IMR-90 (cell line): ENCODE measurements at regions not wholly inside any gene's neighbourhood (a gene's known extent, or its start where the extent isn't known, plus 50 kb on each side); places are given as distances from the start of the nearest gene placed in this dataset.

Experiments
- ATAC-seq: fragments of 200-7000 bp; cut with Tn5 transposase; 2 replicates; pipeline ENCODE4 v1.9.1; 2020; ENCODE audit warnings: low read depth, mild to moderate bottlenecking, moderate library complexity
- BruUV-seq: library from RNA; stranded (reverse); fragments of 400-500 nt; replicated peaks from 2 replicates; lab custom pipeline; 2021; lab: Mats Ljungman, UMichigan
- CTCF ChIA-PET: fragments of 300-600 bp; formaldehyde crosslinking; extraction: SDS; loops from one replicate; lab custom pipeline; 2021; ENCODE audit warnings: antibody characterized with exemption; lab: Yijun Ruan, JAX
- POLR2A ChIA-PET: fragments of 300-600 bp; sonication (Branson Sonifier 250); formaldehyde crosslinking; loops from one replicate; lab custom pipeline; 2022; ENCODE audit warnings: antibody characterized with exemption; ENCODE audit not compliant: unreplicated experiment; lab: Charles Lee
- DNase-seq: peaks from one replicate; pipeline ENCODE4 v3.0.0; 2013
- H2AFZ ChIP-seq: replicated peaks from 2 replicates; pipeline ENCODE3; 2013; ENCODE audit warnings: low read length, mild to moderate bottlenecking; ENCODE audit not compliant: poor library complexity
- H2AK5ac ChIP-seq: 2 replicates; pipeline ENCODE4 v1.6.1; 2013; ENCODE audit warnings: low read depth, low read length, inconsistent platforms
- H2AK9ac ChIP-seq: replicated peaks from 2 replicates; pipeline ENCODE3; 2013; ENCODE audit warnings: mild to moderate bottlenecking, low read depth, low read length, moderate library complexity; ENCODE audit not compliant: poor library complexity
- H2BK120ac ChIP-seq: 2 replicates; pipeline ENCODE4 v1.6.1; 2013; ENCODE audit warnings: low read depth, low read length, inconsistent platforms
- H2BK15ac ChIP-seq: 3 replicates; pipeline ENCODE4 v1.6.1; 2013; ENCODE audit warnings: low read depth, low read length, inconsistent platforms
- H2BK20ac ChIP-seq: 2 replicates; pipeline ENCODE4 v1.6.1; 2013; ENCODE audit warnings: low read depth, mild to moderate bottlenecking, inconsistent platforms, low read length, moderate library complexity
- H2BK5ac ChIP-seq: 2 replicates; pipeline ENCODE4 v1.6.1; 2013; ENCODE audit warnings: mild to moderate bottlenecking, low read depth, low read length, inconsistent platforms; ENCODE audit not compliant: poor library complexity, severe bottlenecking
- H3K14ac ChIP-seq: replicated peaks from 2 replicates; pipeline ENCODE4 v1.6.1; 2013; ENCODE audit warnings: low read depth, low read length, inconsistent platforms
- H3K18ac ChIP-seq: 2 replicates; pipeline ENCODE4 v1.6.1; 2013; ENCODE audit warnings: low read depth, low read length, control low read depth
- H3K23ac ChIP-seq: 2 replicates; pipeline ENCODE4 v1.6.1; 2013; ENCODE audit warnings: low read depth, low read length, inconsistent platforms
- H3K27ac ChIP-seq: 2 replicates; pipeline ENCODE4 v1.5.1; 2013; ENCODE audit warnings: mild to moderate bottlenecking, control low read depth, low read length; ENCODE audit not compliant: insufficient read depth
- H3K27me3 ChIP-seq: 2 replicates; pipeline ENCODE4 v1.6.1; 2013; ENCODE audit warnings: low read length; ENCODE audit not compliant: control insufficient read depth, insufficient read depth
- H3K36me3 ChIP-seq: 2 replicates; pipeline ENCODE4 v1.6.1; 2013; ENCODE audit warnings: low read length, mixed read lengths; ENCODE audit not compliant: control insufficient read depth, insufficient read depth
- H3K4ac ChIP-seq: 2 replicates; pipeline ENCODE4 v1.6.1; 2013; ENCODE audit warnings: low read depth, low read length, inconsistent platforms
- H3K4me1 ChIP-seq: 2 replicates; pipeline ENCODE4 v1.6.1; 2013; ENCODE audit warnings: low read length, mixed read lengths; ENCODE audit not compliant: control insufficient read depth, insufficient read depth
- H3K4me2 ChIP-seq: 2 replicates; pipeline ENCODE4 v1.6.1; 2013; ENCODE audit warnings: low read depth, mild to moderate bottlenecking, control low read depth, low read length, moderate library complexity
- H3K4me3 ChIP-seq: 2 replicates; pipeline ENCODE4 v1.5.1; 2013; ENCODE audit warnings: low read depth, mild to moderate bottlenecking, control low read depth, low read length, moderate library complexity; ENCODE audit not compliant: insufficient read depth
- H3K56ac ChIP-seq: 2 replicates; pipeline ENCODE4 v1.6.1; 2013; ENCODE audit warnings: low read length, inconsistent platforms; ENCODE audit not compliant: insufficient read depth; ENCODE audit errors: extremely low read depth
- H3K79me1 ChIP-seq, 2 experiments: 2 replicates each; pipeline ENCODE4 v1.6.1; 2013; ENCODE audit warnings: low read length in 2 of 2, inconsistent platforms in 1 of 2, low read depth in 1 of 2
- H3K9ac ChIP-seq: 2 replicates; pipeline ENCODE4 v1.6.1; 2013; ENCODE audit warnings: low read depth, low read length, control low read depth
- H3K9me1 ChIP-seq: 2 replicates; pipeline ENCODE4 v1.6.1; 2013; ENCODE audit warnings: low read length, inconsistent platforms; ENCODE audit not compliant: insufficient read depth
- H3K9me3 ChIP-seq: 2 replicates; pipeline ENCODE4 v1.6.1; 2013; ENCODE audit warnings: low read length; ENCODE audit not compliant: control insufficient read depth, insufficient read depth
- H4K20me1 ChIP-seq: 2 replicates; pipeline ENCODE4 v1.6.1; 2013; ENCODE audit warnings: low read length, inconsistent platforms; ENCODE audit not compliant: insufficient read depth
- H4K5ac ChIP-seq: 2 replicates; pipeline ENCODE4 v1.6.1; 2013; ENCODE audit warnings: mild to moderate bottlenecking, low read depth, low read length, control low read depth
- H4K8ac ChIP-seq, 2 experiments: 2 replicates each; pipeline ENCODE4 v1.6.1; 2013; ENCODE audit warnings: low read depth in 2 of 2, low read length in 2 of 2, control low read depth in 1 of 2, inconsistent platforms in 1 of 2
- H4K91ac ChIP-seq: 2 replicates; pipeline ENCODE4 v1.6.1; 2013; ENCODE audit warnings: low read depth, low read length, inconsistent platforms; ENCODE audit not compliant: insufficient read depth
- BHLHE40 ChIP-seq: fragments of 150-350 bp; IDR thresholded peaks from 2 replicates; pipeline ENCODE4 v1.6.1; 2016; ENCODE audit warnings: mild to moderate bottlenecking, low read depth, low read length
- CEBPB ChIP-seq: IDR thresholded peaks from 2 replicates; pipeline ENCODE4 v1.6.1; 2012; ENCODE audit warnings: low read depth, low read length, improper control_type of control experiment
- CHD1 ChIP-seq: IDR thresholded peaks from 2 replicates; pipeline ENCODE4 v1.6.1; 2012; ENCODE audit warnings: low read depth, low read length, improper control_type of control experiment
- ELK1 ChIP-seq: fragments of 150-350 bp; IDR thresholded peaks from 2 replicates; pipeline ENCODE4 v1.6.1; 2016; ENCODE audit warnings: low read depth, mild to moderate bottlenecking, low read length, moderate library complexity, borderline replicate concordance
- MAFK ChIP-seq: IDR thresholded peaks from 2 replicates; pipeline ENCODE4 v1.6.1; 2012; ENCODE audit warnings: low read depth, low read length, improper control_type of control experiment
- MAZ ChIP-seq: IDR thresholded peaks from 2 replicates; pipeline ENCODE4 v1.6.1; 2012; ENCODE audit warnings: low read depth, mild to moderate bottlenecking, low read length, improper control_type of control experiment, moderate library complexity, borderline replicate concordance
- MXI1 ChIP-seq: IDR thresholded peaks from 2 replicates; pipeline ENCODE4 v1.6.1; 2012; ENCODE audit warnings: low read depth, mild to moderate bottlenecking, low read length, moderate library complexity, borderline replicate concordance
- NFE2L2 ChIP-seq: fragments of 150-350 bp; IDR thresholded peaks from 2 replicates; pipeline ENCODE4 v1.6.1; 2016; ENCODE audit warnings: low read depth, mild to moderate bottlenecking, low read length
- POLR2A ChIP-seq: IDR thresholded peaks from 2 replicates; pipeline ENCODE4 v1.6.1; 2012; ENCODE audit warnings: mild to moderate bottlenecking, low read depth, low read length
- RAD21 ChIP-seq: IDR thresholded peaks from 2 replicates; pipeline ENCODE4 v1.6.1; 2012; ENCODE audit warnings: low read length, improper control_type of control experiment
- RCOR1 ChIP-seq: IDR thresholded peaks from 2 replicates; pipeline ENCODE4 v1.6.1; 2012; ENCODE audit warnings: mild to moderate bottlenecking, low read length, improper control_type of control experiment; ENCODE audit not compliant: insufficient replicate concordance
- RFX5 ChIP-seq: IDR thresholded peaks from 2 replicates; pipeline ENCODE4 v1.8.0; 2012; ENCODE audit warnings: low read depth, mild to moderate bottlenecking, low read length, moderate library complexity
- SMC3 ChIP-seq: fragments of 150-350 bp; IDR thresholded peaks from 2 replicates; pipeline ENCODE4 v1.6.1; 2016; ENCODE audit warnings: low read depth, mild to moderate bottlenecking, antibody characterized with exemption, low read length, moderate library complexity
- USF2 ChIP-seq: fragments of 150-350 bp; IDR thresholded peaks from 2 replicates; pipeline ENCODE4 v1.6.1; 2017; ENCODE audit warnings: mild to moderate bottlenecking, antibody characterized with exemption, low read length, low read depth
- WGBS, 2 experiments: methylation state at CpG; one replicate each; pipeline versions ENCODE4 v1.1.5 to v1.1.7; 2013; ENCODE audit warnings: missing lambda C conversion rate in 2 of 2; ENCODE audit not compliant: insufficient read length in 1 of 2; ENCODE audit errors: extremely low coverage in 2 of 2; 5-methylcytosine and 5-hydroxymethylcytosine counted together
- dilution Hi-C: fragments of 300-500 bp; cut with HindIII; formaldehyde crosslinking; loops from one replicate; pipeline ENCODE4 v1.14.3; 2018; ENCODE audit warnings: low sequenced_read_pairs; ENCODE audit not compliant: unreplicated experiment
- in situ Hi-C: fragments of 300-500 bp; cut with MboI; formaldehyde crosslinking; loops from 3 replicates; pipeline ENCODE4 v1.14.3; 2019; ENCODE audit warnings: low sequenced_read_pairs, inconsistent platforms, mixed read lengths
- intact Hi-C: fragments of 100-400 bp; cut with micrococcal nuclease; formaldehyde crosslinking; loops from 2 replicates; pipeline ENCODE4 v1.10.0; 2022

GRCh38 chr3:99418709-99419108, 219.7 kb upstream of the COL8A1 start:
- no peaks in the 10 kb centered on the region for H4K20me1 ChIP-seq
- ChIA-PET POLR2A (no interaction called here), CTCF (no interaction called here)
- in situ Hi-C loops: no loop called here
- H2AK9ac ChIP-seq: no peak overlapping the region
- H3K9ac ChIP-seq: no peak overlapping the region
- peaks cover 5% of the 10 kb centered on the region; the same call in 1 of the 2 replicates for H3K4me1 ChIP-seq
- no peak overlapping the region for H3K56ac ChIP-seq
- H2BK5ac ChIP-seq: peak overlapping the region; percentile 39
- no CpG with 5 or more reads among the region's 3 CpGs for WGBS, 2 experiments
- DNase-seq: no peak
- H3K36me3 ChIP-seq: no peaks in the 10 kb centered on the region
- intact Hi-C loops: loop anchor here (10.0 kb wide), 1 partner anchor 336 kb away; no protein-coding TSS in a partner anchor
- no peak for TF ChIP-seq USF2
- TF ChIP-seq MAFK: no peak
- TF ChIP-seq ELK1: no peak
- TF ChIP-seq CHD1: no peak
- no peak for TF ChIP-seq RFX5
- no peak for TF ChIP-seq RCOR1
- TF ChIP-seq MXI1: no peak
- no peak for TF ChIP-seq BHLHE40
- TF ChIP-seq POLR2A: no peak
- TF ChIP-seq SMC3: no peak
- TF ChIP-seq RAD21: no peak
- no peak for TF ChIP-seq NFE2L2
- no peak for TF ChIP-seq CEBPB
- no peak for TF ChIP-seq MAZ
- H3K9me3 ChIP-seq: no peaks in the 10 kb centered on the region
- H4K8ac ChIP-seq: peak overlapping the region in 1 of 2 experiments; percentile 27; a peak in 1 of 4 replicates
- no peak overlapping the region for H3K4me3 ChIP-seq
- H3K79me1 ChIP-seq: no peaks in the 10 kb centered on the region
- no TSS peak for BruUV-seq
- no peak overlapping the region for H2BK20ac ChIP-seq
- dilution Hi-C loops: no loop called here
- H2BK15ac ChIP-seq: peak overlapping the region; percentile 79
- peak overlapping the region; percentile 75; the same call in 1 of the 2 replicates for H3K18ac ChIP-seq
- no peak overlapping the region for H4K91ac ChIP-seq
- no peak overlapping the region for H3K4me2 ChIP-seq
- no peak overlapping the region for H2AFZ ChIP-seq
- H2BK120ac ChIP-seq: no peak overlapping the region
- no peak overlapping the region for H3K14ac ChIP-seq
- peak overlapping the region; percentile 54; the same call in 1 of the 2 replicates for H4K5ac ChIP-seq
- no peaks in the 10 kb centered on the region for H3K27me3 ChIP-seq
- H3K23ac ChIP-seq: no peak overlapping the region
- H3K9me1 ChIP-seq: no peaks in the 10 kb centered on the region
- peak overlapping the region; percentile 43; the same call in 1 of the 2 replicates for H2AK5ac ChIP-seq
- no peak for ATAC-seq
- no peak overlapping the region for H3K27ac ChIP-seq
- H3K4ac ChIP-seq: 0 out of 2 replicates have a peak overlapping the region, but pooled peaks have one; percentile 5
